ENCODE measurements at regions not wholly inside any gene's neighbourhood (a gene's known extent, or its start where the extent isn't known, plus 50 kb on each side); places are given as distances from the start of the nearest gene placed in this dataset.

GRCh38 chr4:101655005-101655404 lies 135.5 kb upstream of the BANK1 start:
- TF ChIP-seq CTCF (IDR thresholded peaks at IDR 0.05): no peak
- TF ChIP-seq POLR2A (IDR thresholded peaks at IDR 0.05): no peak

Measured in adrenal gland (tissue), 5 donors.